ENCODE measurements at regions not wholly inside any gene's neighbourhood (a gene's known extent, or its start where the extent isn't known, plus 50 kb on each side); places are given as distances from the start of the nearest gene placed in this dataset.

DNA sequence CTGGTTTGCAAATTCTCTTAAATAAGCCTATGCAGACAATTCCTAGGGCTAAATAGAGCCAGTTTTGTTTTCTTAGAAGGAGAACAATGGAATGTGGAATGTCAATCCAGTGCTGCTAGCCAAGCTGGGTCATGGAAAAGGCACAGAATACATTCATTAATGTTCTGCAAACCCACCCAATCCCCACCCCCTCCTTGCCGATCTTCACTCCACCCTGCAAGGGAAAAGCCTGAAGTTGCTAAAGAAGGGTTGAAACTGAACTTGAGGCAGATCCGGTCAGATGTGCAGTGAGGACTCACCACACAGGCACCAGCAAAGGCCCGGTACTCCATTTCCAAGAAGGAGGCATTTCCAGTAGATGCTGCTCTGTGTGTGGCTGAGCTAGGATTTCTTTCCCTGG is 179.6 kb downstream of the PLPP3 start:
- in situ Hi-C loops (cut with HindIII; ENCODE audit: low pct_unique_long_range_greater_than_20kb, low sequenced_read_pairs), result no loop called here
- DNase-seq (ENCODE audit: low read depth), result no peak

DNA sequence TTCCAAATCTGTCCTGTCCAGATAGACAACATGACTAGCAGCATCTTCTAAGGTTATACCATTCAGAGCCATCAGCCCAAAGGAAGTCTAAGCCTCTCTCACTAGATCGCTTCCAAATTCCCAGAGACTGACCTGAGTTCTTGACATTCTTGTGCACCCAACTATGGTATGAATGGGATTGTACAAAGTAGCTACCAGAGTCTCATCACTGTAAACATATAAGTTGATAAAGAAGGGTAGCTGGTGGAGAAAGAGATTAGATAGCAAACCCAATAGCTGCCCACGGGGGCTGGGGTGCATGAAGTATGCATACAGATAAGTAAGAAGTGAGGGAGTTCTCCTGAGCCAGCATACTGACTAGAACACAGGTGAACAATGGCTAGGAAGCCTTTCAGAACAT is 180.0 kb downstream of the PLPP3 start:
- in situ Hi-C loops (cut with HindIII; ENCODE audit: low pct_unique_long_range_greater_than_20kb, low sequenced_read_pairs), result no loop called here
- no peak for DNase-seq (ENCODE audit: low read depth)

DNA sequence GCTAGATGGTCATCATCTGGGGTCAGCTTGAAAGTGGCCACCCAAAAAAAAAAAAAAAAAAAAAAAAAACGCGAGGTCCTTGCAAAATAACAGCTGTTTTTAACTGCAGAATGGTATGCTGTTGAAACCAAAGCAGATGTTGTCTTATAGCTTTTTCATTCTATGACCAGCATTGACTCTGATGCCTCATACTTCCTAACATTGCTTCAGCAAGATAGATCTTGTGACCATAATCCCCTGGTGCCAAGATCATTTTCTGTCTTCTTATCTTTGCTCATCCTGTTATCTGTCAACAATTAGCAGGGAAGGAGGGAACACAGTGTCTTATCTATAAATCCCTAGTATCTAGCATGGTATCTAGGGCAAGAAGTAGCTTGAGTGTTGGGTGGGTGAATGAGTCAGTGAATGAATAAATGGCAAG is 181.5 kb downstream of the PLPP3 start:
- in situ Hi-C loops (cut with HindIII; ENCODE audit: low pct_unique_long_range_greater_than_20kb, low sequenced_read_pairs), result no loop called here
- no peak for DNase-seq (ENCODE audit: low read depth)

DNA sequence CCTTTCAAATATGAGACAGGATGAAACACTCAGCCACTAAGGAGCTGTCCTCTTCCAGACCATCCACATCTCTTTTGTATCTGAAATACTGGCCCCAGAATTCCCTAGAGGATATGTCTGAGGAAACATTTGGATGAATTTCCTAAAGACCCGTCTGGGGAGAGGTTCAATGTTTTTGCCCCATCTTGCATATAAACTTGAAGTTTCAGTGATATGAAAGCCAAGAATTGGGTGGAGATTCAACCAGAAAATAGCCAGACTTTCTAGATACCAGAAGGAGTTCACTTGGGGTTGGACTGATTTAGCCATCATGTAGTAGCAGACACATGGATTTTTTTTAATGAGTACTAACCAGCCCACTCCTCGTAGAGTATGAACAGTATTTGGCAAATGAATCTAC is 182.0 kb downstream of the PLPP3 start:
- no peak for DNase-seq (ENCODE audit: low read depth)
- in situ Hi-C loops (cut with HindIII; ENCODE audit: low pct_unique_long_range_greater_than_20kb, low sequenced_read_pairs), result no loop called here

DNA sequence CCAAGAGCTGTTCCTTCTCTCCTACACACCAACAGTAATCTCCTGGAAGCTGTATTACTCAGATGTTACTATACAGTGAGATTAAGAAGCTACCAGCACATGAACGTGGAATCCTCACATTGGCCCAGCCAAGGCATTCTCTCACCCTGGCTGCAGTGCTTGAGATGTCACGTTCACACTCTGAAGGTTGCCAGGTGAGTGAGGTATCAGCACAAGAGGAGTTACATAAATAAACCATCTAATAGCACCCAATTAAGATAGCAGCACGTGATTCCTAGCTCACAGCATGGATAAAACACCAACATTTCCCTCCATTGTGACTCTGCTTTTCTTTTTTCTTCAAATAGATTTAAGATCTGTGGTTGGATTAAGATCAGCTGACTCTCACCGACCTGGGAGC is 182.8 kb downstream of the PLPP3 start:
- no peak for DNase-seq (ENCODE audit: low read depth)
- in situ Hi-C loops (cut with HindIII; ENCODE audit: low pct_unique_long_range_greater_than_20kb, low sequenced_read_pairs), result no loop called here

DNA sequence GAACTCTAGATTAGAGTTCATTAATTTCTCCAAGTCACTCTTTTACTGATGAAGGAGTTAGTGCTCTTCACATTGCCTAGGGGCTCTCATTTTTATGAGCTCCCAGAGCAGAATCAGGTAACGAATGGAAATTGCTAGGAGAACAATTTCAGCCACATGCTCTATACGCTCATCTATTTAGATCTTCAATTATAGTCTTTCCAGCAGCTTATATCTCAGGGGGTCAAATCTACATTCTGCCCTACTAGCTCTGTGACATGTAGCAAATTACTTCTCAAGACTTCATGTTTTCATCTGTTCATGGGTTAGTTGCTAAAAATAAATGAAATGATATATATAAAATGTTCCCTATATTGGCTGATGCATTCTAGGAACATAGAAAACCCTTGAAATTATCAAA is 183.6 kb downstream of the PLPP3 start:
- in situ Hi-C loops (cut with HindIII; ENCODE audit: low pct_unique_long_range_greater_than_20kb, low sequenced_read_pairs), result no loop called here
- no peak for DNase-seq (ENCODE audit: low read depth)

DNA sequence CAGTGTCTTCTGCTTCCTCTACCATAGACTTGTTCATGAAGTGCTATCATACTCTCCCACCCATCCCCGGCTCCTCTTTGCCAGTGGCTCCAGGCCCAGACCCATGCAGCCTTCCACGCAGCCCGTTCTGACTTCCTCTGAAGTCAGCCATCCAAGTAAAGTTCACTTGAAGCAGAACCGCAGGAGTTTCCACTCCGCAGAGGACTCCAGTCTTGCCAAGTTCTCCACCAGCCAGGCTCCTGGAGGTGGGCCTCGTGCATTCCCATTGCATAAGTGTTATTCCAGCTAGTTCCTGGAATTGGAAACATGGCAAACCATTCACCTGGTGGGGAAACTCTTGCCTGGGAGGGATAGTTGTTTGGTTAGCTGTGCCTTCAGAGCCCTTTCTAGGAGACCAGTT is 185.1 kb downstream of the PLPP3 start:
- in situ Hi-C loops (cut with HindIII; ENCODE audit: low pct_unique_long_range_greater_than_20kb, low sequenced_read_pairs), result no loop called here

DNA sequence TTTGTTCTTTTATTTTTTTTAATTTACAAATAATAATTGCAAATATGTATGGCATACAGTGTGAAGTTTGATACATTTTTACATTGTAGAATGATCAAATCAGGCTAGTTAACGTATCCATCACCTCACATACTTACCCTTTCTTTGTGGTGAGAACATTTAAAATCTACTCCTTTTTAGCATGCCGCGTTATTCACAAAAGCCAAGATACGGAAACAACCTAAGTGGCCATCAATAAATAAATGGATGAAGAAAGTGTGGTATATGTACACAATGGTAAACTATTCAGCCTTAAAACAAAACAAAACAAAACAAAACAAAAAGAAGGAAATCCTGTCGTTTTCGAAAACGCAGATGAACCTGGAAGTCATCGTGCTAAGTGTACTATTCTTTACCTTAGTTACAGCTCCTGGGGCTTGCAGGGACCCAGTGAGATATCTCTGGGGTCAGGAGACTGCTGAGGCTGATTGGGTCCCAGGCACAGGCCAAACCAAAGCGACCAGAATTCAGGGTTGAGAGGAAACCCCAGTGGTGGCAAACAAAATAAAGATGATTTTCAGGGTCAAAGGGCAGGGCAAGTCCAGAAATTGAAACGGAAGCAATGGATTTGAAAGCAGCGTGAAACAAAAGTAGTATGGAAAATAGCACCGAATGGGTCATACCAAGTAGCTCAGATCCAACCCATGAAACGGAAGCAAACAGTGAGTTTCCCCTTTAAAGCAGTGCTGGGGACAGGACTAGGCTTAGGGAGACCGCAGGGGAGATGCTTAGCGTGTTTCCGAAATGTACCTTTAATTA is 188.2 kb downstream of the PLPP3 start:
- in situ Hi-C loops (cut with HindIII; ENCODE audit: low pct_unique_long_range_greater_than_20kb, low sequenced_read_pairs), result no loop called here
- no peak for DNase-seq (ENCODE audit: low read depth)

More for the DNA sequence above, 185.1 kb downstream of the PLPP3 start:
- no peak for DNase-seq (ENCODE audit: low read depth)

DNA sequence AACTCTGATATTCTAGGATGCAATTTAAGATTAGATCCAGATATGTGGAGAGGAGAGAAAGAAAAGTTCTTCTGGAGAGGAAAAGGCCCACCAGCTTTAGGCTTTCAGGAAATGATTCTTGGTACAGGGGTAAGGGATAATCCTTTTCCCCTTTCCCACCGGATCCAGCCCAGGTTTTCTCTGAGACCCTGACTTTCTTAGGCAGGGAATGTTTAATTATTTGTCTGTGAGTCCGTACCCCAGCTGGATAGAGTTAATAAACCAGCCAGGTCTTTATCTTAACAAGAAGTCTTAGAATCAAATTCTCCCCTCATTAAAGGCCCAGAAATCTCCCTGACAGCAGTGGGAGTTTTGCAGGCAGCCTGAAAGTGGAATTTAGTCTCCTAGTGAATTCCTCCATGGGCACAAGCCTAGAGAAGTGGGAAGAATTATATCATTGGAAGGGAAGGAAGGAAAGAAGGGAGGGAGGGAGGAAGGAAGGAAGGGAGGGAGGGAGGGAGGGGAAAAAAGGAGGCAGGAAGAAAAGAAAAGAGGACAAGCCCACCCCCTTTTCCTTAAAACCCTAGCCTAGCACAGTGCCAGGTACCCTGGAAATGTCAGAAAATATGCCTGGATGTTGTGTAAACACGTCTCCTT is 189.0 kb downstream of the PLPP3 start:
- DNase-seq (ENCODE audit: low read depth), result no peak
- in situ Hi-C loops (cut with HindIII; ENCODE audit: low pct_unique_long_range_greater_than_20kb, low sequenced_read_pairs), result no loop called here

DNA sequence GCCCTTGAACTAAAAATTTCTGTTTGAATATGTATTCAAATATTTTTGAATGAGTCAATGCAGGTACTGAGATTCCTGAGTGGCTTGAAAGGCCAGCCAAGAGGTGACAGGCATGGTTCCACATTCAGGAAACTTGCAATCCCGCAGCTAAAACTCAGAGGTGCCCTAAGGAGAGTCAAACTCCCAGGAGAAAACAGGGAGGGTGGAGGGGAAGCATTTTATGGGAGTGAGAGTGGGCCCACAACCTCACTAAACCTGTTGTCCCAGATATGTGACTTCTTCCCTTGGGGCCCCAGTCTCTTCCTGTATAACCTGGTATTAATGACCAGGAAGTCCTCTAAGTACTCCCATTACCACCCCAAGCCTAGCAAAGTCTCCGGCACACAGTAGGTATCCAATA is 189.6 kb downstream of the PLPP3 start:
- in situ Hi-C loops (cut with HindIII; ENCODE audit: low pct_unique_long_range_greater_than_20kb, low sequenced_read_pairs), result no loop called here
- no peak for DNase-seq (ENCODE audit: low read depth)

DNA sequence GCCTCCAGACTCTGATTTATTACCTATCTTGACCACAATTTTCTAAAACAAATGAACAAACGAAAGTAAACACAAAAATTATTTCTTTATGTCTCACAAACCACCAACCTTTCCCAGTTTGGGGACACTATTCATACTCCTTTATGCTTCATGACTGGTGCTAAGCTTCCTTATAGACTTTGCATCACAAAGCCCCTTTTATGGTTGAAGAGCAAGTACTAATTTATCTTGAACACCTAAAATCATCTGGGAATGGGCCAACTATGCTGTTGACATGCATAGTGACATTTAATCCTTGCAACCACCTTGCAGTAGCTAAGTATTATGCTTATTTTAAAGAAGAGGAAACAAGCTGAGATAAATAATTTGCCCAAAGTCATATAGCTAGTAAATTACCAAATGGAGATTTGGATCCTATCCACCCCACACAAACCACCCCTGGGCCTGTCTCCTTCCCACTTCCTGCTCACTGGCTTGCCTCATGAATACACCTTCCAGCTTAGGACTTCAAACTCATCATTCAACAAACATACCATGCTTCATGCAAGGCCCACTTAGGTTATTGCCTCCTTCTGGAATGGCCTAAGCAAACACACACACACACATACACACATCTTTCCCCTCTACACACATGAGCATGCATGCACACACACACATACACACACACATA is 192.2 kb downstream of the PLPP3 start:
- DNase-seq (ENCODE audit: low read depth), result no peak
- in situ Hi-C loops (cut with HindIII; ENCODE audit: low pct_unique_long_range_greater_than_20kb, low sequenced_read_pairs), result no loop called here

DNA sequence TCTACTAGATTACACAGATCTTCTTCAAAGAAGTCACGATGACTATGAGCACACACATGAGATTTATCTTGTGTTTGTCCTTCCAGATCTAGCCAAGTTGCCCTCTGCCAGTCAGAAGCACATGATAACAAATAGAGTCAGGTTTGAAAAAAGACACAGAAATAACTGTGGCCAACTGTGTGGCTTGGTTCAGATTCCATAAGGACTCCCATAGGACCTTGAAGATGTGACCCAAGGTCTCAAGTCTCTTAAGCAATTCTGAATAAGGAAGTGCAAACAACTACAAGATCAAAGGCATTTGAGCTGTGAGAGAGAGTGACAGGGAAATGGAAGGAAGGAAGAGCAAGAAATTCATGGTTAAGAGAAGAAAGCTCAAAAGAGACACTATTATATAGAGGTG is 194.0 kb downstream of the PLPP3 start:
- in situ Hi-C loops (cut with HindIII; ENCODE audit: low pct_unique_long_range_greater_than_20kb, low sequenced_read_pairs), result no loop called here

DNA sequence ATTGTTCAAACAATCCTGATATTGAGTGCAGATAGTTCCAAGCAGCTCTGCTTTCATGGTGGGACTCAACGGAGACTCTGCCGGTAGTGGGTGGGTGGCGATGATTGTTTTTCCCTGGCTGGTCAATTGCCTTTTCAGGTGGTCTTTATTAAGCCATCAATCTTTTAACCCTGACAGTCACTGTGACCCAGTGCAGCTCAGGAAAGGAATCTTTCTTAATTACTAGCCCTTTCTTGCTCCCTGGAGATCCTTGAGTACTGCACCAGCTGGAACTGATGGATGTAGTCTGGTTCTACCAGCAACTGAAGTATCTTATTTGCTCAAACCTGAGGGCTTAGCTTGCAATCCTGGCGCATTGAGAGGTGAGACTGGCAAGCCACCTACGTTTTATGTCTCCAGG is 196.4 kb downstream of the PLPP3 start:
- DNase-seq (ENCODE audit: low read depth), result no peak
- in situ Hi-C loops (cut with HindIII; ENCODE audit: low pct_unique_long_range_greater_than_20kb, low sequenced_read_pairs), result no loop called here

More for the DNA sequence above, 194.0 kb downstream of the PLPP3 start:
- DNase-seq (ENCODE audit: low read depth), result no peak

DNA sequence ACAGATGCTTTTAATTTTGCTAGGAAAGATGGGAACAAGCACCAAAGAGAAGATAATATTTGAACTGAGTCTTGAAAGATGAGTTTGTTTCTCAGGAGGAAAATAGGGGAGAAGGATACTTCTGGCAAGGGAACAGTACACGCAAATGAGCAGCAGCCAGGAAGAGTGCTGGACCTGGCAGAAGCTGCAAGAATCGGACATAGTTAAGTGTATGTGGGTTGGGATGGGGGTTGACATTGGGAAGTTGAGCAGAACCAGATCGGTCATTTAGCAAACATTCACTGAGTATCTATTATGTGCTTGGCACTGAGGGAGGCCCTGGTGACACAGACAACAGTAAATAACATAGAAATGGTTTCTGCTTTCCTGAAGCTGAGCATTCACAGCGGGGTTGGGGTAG is 198.8 kb downstream of the PLPP3 start:
- DNase-seq (ENCODE audit: low read depth), result no peak
- in situ Hi-C loops (cut with HindIII; ENCODE audit: low pct_unique_long_range_greater_than_20kb, low sequenced_read_pairs), result no loop called here

DNA sequence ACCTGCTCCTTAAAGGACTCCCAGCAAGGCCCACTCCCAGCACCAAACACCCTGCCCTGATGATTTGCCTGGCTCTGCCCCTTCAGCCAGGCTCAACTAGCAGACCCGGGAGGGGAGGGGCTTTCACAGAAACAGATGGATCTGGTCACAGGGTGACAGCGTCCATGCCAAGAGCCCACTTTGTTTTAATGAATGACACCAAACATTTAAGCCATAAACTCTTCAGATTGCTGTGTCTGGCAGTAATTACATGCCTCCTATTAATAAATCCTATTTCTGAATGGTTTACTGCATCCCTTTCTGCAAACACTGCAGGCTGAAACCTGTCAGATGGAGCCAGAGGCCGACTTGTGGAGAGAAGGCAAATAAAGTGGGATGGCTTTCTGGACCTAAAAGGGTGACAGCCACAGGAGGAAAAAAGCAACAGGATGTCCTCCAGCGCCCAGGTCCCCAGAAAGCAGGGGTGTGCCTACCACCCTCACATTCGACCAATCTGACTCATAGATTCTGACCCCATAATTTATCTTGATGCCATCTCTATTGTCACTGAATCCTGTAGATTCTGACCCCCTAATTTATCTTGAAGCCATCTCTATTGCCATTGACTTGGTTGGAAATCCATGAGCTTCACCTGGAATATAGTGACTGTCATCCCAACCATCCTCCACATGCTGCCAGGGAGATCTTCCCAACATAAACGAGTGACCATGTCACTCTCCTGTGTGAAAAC is 200.9 kb downstream of the PLPP3 start:
- no peak for DNase-seq (ENCODE audit: low read depth)
- in situ Hi-C loops (cut with HindIII; ENCODE audit: low pct_unique_long_range_greater_than_20kb, low sequenced_read_pairs), result no loop called here

DNA sequence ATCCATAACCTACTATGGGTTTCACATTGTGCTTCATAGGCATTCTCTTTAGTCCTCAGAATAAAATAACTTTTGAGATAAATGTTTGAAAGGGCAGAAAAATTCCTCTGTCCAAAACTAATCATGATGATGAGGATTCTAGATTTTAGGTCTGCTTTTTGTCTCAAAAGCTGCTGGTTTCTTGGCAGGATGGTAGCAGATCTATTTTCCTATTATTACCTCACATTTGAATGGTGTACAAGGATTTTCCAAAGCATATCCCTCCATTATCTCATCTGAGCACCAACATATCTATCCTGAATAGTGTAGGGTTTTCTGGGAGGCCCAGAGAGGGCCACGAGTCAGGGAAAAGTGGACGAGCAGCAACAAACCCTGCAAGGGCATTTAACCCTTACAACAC is 201.9 kb downstream of the PLPP3 start:
- in situ Hi-C loops (cut with HindIII; ENCODE audit: low pct_unique_long_range_greater_than_20kb, low sequenced_read_pairs), result no loop called here
- DNase-seq (ENCODE audit: low read depth), result no peak

DNA sequence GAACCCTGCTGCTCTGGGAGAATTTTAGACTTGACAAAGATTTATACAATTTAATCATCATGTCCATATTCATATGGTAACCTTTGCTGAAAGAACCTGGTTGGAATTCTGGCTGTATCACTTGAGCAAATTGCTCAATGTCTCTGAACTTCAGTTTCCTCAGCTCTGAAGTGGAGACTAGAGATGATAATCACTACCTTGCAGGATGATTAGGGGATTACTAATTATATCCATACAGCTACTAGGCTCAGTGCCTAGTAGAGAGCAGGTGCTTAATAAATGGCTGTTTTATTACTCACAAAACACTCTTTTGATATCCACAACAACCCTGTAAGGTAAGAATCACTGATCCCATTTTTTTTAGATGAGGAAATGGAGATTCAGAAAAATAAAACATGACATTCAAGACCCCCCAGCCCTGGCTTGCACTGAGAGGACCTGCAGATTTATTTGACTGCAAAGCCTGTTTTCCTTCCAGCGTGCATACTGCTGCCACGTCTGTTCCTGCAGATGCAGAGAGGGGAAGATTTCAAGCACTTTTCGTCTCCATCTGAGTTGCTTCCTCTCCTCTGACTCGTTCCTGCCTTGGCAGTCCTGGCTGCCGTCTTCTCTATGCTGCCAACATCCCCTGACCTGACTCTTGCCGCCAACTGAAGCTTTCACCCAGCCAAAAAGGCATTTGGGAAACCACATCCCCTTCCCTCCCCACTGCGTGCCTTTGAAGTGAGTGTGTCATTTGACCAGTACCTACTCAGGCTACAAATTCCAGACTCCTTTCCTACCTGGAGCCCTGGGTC is 203.0 kb downstream of the PLPP3 start:
- in situ Hi-C loops (cut with HindIII; ENCODE audit: low pct_unique_long_range_greater_than_20kb, low sequenced_read_pairs), result no loop called here

DNA sequence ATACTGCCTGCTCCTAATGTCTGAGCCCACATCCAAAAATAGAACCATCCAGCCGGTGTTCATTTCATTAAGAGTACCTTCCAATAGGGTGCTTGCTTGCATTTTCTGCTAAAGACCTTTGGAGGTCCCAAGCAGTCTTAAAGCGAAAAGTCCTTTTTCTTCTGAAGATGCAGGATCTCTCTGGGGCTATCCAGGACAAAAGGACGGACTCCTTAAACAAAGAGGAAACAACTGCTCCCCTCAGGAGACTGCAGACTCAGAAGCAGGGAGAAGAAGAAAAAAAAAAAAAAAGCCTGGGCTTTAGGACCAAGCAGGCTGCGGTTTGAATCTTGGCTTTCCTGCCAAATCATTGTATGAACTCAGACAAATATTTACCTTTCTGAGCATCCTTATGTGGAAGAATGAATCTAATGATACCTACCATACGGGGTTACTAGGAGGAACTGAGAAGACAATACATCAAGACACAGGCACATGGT is 204.0 kb downstream of the PLPP3 start:
- no peak for DNase-seq (ENCODE audit: low read depth)
- in situ Hi-C loops (cut with HindIII; ENCODE audit: low pct_unique_long_range_greater_than_20kb, low sequenced_read_pairs), result no loop called here

More for the DNA sequence above, 203.0 kb downstream of the PLPP3 start:
- no peak for DNase-seq (ENCODE audit: low read depth)
